GM19025 (cell line): ENCODE measurements at regions not wholly inside any gene's neighbourhood (a gene's known extent, or its start where the extent isn't known, plus 50 kb on each side); places are given as distances from the start of the nearest gene placed in this dataset.
"Not testable (repeated sequence)": the region's sequence is repeated elsewhere in the genome, so short reads cannot be mapped to it uniquely, and the experiment has no call there.

Experiments
- ATAC-seq: cut with Tn5 transposase; IDR thresholded peaks from one replicate; pipeline ENCODE4 v1.9.1; 2021; ENCODE audit warnings: mild to moderate bottlenecking, low read depth, moderate library complexity; ENCODE audit not compliant: unreplicated experiment

DNA sequence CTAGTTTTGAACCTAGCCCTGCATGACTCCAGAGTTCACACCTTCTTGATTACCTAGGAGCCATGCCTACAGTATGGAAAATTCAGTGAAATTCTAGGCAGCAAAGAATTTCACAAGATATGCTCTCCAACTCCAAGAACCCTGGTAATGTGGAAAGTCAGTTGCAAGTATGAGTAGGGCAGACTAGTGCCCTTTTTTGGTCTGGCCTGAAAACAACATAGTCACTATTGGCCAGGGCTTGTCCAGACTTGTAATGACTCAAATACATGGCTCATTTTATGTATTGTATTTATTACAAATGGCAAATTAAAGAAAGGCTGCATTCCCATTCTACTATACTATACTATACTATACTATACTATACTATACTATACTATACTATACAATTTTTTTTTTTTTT lies 160.4 kb downstream of the ESM1 start:
- ATAC-seq: no peak

DNA sequence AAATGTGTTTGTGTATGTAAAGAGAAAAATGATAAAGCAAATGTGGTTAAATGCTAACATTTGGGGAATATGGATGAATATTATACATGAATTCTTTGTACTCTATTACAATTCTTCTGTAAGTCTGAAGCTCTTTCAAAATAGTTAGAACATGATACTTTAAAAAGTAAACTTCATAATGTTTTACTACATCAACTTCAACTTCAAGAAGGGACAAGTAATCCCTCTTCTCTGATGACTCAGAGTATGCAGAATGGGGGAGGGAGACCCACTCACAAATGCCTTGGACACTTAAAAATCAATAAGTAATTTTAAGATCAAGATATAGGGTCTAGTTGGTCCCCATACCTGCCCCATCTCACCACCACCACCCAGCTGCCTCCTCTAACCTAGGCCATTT lies 162.4 kb downstream of the ESM1 start:
- ATAC-seq: no peak

DNA sequence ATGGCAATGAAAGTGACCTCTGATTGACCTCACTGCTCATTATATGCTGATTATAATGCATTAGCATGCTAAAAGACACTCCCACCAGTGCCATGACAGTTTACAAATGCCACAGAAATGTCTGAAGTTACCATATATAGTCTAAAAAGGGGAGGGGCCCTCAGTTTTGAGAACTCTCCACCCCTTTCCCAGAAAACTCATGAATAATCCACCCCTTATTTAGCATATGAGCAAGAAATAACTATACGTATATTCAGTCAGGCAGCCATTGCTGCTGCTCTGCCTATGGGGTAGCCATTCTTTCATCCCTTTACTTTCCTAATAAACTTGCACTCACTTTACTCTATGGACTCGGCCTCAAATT lies 163.1 kb downstream of the ESM1 start:
- no peak for ATAC-seq

DNA sequence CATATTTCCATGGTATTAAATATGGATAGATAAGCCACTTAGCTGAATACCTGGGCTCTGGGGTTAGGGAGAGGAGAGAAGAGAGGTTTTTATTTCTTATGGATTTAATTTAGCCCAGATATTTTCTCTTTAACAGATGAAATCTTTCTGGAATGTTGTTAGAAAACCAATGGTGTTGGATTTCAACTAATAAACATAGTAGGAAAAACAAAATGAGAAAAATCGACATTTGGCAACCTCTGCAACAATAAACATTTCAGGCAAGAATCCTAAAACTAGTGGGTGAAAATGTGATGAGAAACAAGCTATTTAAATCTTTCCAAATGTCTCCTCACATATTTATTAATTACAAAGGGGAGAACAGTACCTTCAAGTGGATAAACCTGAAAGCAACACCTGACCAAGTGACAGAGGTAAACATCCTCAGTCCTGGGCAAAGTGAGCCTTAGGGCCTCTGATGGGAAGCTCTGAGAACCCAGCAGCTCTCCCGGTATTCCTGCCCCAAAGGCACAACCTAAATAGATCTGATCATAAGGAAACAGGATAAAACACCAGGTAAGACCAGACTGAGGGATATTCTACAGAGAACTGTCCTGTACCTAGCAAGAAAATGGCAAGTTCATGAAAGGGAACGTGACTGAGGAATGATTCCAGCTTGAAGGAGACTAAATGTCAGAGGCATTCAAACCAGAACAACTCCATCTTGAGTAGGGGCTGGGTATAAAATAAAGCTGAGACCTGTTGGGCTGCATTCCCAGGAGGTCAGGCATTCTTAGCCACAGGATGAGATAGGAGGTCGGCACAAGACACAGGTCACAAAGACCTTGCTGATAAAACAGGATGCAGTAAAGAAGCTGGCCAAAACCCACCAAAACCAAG lies 163.7 kb downstream of the ESM1 start:
- ATAC-seq: no peak

DNA sequence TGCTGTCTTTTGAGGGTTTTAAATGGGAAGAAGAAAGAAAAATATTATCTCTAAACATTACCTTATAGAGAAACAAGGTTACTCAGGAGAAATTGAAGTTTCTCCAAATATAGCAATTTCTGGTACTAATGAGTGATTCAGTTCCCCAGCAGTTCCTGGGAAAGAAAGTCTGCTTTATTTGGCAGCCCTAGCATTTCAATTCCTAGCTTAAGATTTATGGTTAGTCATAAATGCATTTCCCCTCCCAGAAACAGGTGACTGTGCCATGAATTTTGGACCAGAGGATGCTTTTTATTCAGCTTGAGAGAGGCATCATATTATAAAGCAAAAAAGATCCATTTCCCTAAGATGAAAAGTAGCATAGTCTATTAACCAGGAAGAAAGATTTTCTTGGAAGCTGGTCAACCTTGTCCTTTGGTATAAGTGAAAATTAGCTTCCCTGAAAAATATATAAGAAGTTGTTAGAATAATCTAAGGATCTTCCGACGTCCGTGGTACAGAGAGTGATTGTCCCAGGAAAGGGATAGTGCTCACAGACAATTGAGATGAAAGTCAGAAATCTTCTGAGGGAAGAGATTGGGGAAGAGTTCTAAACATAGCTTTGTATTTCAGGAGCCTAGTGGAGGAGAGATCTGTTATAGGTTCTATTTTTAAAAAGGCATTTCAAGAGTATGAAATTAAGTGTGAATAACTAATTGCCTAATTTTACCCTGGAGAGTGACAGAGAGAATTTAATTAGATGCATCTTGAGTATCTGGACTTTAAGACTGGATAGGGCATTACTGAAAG lies 164.9 kb downstream of the ESM1 start:
- no peak for ATAC-seq

DNA sequence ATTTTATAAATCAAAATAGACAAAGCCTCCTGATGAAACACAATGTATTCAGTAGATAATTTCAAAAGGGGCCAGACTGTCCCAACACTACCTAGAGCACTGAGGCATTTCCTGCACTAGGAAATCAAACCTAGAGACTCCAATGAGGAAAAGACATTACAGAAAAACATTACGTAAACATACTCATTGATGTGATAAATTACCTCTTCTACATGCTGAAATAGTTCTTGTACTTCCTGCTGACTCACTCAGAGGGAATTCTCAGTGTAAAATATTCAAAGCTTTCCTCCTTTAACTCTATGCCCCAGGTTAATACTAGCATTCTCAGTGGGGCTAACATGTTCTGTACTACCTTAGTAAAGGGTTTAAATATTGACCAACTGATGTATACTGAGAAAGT lies 178.0 kb downstream of the ESM1 start:
- no peak for ATAC-seq

DNA sequence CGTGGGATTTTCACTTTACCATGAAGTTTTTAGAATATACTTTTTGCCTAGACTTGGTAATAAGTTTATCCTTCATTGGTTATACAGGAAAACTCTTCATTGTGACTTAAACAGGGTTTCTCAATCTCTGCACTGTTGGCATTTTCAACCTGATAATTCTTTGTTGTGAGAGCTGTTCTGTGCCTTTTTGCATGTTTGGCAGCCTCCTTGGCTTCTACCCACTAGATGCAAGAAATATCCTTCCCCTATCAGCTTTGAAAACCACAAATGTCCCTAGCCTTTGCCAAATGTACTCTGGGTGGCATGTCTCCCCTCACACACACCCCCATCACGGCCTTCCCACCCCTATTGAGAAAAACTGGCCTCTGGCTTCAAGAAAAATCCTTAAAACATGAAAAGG lies 180.9 kb downstream of the ESM1 start:
- ATAC-seq: no peak

DNA sequence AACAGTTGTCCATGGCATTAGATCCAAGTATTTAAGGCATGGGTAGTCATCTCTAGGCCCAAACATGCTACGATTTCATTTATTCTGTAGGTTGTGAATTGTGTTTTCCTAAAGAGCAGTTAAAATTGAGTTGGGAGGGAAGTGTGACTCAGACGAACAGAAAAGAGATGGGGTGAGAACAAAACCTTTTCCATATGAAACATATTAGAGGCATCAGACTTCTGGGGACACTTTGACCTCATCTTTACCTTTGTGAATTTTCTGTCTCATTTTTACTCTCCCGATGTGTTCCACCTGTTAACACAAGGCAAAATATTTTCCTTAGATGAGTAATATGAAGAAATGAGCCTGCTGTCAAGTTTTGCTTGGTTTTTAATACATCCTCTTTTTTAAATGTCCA lies 181.3 kb downstream of the ESM1 start:
- no peak for ATAC-seq

DNA sequence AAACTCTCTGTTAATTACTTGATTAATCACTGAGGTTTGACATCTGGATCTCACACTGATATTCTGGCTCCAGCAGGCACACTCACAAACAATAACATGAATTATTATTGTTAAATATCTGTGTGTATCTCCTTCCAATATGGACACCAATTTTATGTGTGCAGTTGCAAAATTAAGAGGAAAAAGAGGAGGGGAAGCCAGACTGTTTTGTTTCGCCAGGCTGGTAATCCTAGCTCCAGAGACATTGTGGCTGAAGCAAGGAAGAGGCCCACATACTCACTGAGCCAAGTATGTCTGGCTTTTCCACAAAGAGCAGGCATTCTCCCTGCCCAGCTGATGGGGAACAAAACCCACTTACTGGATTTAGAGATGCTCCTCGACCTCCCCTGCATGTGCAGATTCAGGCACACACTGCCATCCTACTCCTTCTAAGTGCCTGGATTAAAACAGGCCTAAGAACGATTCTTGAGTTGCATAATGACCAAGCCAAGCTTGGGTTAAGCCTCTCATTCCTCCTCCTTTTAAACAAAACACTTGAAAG lies 181.9 kb downstream of the ESM1 start:
- ATAC-seq: no peak

DNA sequence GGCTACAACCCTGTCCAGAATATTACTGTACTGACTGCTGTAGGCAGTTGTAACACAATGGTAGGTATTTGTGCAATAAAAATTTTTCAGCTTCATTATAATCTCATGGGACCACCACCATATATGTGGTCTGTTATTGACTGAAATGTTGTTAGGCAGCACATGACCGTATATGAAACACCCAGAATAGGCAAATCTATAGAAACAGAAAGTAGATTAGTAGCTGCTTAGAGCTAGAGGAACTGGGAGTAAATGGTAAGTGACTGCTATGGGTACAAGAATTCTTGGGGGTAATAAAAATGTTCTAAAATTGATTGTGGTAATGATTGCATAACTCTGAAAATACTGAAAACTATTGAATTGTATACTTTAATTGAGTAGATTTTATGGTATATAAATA lies 185.7 kb downstream of the ESM1 start:
- peak; percentile 58 for ATAC-seq

DNA sequence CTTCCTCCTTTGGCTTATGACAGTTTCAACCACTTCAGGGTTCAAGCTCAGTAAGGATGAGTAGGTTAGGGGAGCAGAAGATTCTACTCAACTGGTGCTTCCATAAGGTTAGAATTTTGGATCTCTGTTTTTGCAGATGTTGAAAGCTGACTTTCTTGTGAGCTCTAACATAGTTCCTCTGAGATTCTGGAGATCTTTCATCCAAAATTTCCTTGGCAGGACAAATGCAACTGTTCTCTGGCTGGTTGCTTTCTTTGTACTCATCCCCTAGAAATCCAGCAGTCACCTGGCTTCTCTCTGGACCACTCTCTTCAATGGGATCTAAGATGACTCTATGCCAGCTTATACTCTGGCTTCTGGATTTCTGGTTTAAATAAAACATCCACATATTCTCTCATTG lies 189.6 kb downstream of the ESM1 start:
- no peak for ATAC-seq

DNA sequence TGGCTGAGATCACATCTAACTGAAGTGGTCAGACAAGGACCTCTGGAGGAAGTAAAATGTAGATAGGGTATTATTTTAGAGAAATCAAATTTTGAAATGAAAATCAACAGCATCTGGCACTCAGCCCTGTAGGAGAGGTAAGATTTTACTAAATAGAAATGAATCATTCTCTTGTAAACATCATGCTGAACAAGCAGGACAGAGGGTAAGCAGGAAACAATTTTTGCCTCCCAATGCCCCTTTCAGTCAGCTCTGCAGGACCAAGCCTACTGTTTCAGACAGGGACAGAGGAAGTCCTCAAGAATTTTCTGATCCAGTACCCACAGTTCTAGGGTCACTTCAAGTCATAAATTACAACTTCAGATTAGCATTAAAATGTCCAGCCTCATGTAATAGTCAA lies 190.1 kb downstream of the ESM1 start:
- ATAC-seq: no peak

DNA sequence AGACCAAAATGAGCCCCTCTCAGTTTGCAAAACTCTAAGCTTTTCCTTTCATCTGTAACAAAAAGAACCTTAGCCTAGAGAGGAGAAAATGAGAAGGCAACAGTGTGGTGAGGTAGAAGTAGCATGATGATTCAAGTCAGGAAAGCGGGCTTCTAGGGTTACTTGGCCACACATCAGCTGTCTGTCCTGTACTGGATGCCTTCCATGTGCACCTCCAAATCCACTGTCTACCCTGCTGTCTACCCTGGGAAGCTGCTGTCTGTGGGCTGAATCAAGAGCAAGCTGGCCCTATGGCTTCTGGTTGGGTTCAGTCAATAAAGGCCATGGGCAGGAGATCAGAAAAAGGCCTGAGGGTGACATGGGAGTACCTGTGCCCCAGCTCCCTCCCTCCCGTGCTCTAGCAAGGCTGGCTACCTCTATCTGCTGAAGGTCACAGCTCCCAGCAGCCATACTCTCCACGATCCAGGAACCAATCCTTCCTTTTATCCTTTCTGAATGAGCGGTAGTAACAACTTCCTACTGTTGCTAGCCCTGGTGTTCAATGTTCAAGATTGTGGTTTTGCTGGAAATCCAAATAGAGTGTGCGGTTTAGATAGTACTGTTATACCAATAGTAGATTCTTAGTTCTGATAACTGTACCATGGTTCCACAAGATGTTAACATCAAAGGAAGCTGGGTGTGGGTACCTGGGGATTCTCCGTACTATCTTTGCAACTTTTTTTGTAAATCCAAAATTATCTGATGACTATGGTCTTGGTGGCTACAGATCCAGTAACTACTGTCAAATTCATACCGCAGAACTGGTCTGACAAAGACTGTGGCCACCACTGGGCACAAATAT lies 191.0 kb downstream of the ESM1 start:
- no peak for ATAC-seq

DNA sequence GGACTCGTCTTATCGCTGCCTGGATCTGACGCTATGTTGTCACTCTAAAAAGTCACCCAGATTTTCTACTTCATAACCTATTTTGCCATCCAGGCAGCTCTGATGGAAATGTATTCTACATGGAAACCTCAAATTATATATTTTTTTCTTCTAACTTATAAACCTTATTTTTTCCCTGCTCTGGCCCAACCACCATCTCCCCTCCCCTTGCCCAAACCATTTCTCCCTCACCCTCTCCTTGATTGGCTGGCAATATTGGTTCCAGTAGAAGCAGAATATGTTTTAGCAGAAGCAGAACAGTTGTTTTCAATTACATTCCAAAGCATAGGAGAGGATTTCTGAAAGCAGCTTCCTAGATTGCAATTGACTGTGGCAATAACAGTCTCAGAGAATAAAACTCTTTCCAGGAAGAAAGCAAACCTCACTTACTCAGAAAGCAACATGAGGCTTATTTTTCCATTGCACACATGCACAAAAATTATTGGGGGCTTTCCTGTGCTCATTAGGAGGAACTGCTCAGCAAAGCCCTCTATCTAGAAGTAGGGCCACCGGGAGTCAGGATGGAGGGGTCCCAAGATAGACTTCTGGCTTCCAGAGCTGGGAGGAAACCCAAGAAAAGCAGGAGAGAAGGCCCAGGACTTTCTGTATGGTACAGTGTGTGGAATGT lies 191.8 kb downstream of the ESM1 start:
- no peak for ATAC-seq

DNA sequence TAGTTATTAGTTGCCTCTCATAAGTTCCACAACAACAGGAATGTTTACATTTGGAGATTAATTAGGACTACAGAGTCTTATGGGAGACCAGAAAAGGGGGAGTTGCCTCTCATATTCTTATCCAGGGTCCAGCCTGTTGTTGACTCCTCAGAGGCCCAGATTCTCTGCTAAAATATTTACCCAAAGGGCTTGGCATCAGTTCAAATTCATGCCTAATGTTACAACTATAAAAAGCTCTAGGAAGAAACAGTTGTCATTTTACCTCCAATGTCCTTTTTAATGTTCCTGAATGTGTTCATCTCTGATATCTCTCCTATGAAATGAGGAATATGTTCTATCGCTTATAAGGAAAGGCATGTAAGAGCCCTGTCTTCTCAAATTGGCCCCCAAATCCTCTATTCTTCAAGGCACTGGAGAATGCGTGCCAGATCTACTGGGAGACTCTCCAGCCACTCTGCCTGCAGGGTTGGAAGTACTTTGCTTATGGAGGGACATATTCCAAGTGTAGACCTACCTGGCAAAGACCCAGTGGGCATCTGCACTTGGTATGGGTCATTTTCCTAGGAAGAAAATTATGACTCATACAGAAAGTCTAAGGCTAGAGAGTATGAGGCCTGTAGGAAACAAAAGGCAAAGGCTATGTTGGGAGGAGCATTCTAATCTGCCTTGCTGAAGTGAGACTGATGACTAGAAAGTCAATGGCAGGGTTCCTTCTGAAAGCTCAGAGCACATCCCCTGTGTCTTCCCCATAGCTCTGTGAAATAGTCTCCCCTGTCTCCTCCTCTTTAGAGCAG lies 192.6 kb downstream of the ESM1 start:
- ATAC-seq: no peak

DNA sequence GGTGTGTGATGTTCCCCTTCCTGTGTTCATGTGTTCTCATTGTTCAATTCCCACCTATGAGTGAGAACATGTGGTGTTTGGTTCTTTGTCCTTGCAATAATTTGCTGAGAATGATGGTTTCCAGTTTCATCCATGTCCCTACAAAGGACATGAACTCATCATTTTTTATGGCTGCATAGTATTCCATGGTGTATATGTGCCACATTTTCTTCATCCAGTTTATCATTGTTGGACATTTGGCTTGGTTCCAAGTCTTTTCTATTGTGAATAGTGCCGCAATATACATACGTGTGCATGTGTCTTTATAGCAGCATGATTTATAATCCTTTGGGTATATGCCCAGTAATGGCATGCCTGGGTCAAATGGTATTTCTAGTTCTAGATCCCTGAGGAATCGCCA lies 197.5 kb downstream of the ESM1 start:
- not testable (repeated sequence) for ATAC-seq

DNA sequence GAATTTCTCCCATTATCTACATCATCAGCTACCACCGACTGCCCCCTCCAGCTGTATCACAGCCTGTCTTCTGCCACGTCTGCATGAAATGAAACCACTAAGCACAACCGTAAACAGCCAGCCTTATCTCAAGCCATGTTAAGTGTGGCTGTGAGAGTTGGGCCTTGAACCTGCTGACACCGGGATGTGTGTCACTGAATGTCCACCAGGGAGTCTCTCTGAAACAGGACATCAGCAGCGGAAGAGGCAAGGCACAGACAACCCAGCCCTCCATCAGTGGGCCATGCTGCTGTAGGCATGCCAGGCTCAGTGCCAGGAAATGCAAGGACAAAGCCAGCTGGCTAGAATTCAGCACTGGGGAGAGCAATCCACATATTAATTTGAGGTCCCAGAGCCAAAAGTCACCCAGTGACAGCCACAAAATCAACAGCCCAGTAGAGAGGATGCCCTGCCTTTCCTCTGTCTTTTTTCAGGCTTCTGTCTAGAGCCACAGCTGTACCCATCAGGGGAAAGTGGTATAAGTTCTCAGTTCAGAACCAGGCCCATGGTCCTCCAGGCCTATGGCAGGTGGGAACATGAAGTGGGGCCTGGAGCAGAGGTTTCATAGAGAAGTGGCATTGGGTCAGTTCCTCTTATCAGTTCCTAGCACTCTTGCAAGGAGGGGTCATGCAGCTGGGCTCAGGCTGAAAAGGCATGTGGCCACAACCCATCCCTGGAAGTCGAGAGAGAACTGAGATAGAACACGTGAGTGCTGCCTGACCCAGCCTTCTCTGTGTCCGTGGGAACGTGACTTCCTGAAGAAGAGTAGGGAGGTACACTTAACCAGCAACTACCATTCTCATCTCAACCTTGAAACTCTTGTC lies 199.4 kb downstream of the ESM1 start:
- peak; percentile 66 for ATAC-seq

DNA sequence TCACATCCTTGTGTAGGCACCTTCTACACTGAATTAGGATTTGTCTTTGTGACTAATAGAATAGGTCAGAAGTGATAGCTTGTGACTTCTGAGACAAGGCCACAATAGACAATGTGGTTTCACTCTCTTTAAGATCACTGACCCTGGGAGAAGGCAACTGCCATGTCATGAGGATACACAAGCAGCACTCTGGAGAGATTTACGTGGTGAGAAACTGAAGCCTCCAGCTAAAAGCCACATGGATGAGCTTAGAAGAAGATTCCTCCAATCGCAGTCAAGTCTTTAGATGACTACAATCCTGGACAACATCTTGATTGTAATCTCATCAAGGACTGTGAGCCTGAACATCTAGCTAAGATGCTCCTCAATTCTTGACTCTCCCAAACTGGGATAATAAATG lies 206.6 kb downstream of the ESM1 start:
- ATAC-seq: no peak

DNA sequence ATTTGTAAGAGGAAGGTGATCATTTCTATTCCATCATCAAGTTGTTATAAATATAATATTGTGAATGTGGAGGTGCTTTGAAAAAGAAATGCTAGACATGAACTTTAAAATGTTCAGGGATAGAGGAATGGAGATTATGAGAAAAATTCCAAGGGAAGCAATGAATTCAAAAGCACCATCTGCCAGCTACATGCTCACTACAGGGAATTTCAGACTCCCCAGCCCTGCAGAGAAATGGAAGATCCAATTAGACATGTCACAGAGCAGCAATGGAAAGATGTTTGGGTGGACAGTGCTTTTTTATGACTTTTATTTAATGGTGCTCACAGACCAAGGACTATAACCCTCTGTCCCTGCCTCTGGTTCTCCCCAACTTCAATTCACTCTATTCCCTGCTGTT lies 209.7 kb downstream of the ESM1 start:
- no peak for ATAC-seq
